Activated B cell treated with CpG ODN at 0.5 μM for 24 hours (primary cell): ENCODE measurements at regions not wholly inside any gene's neighbourhood (a gene's known extent, or its start where the extent isn't known, plus 50 kb on each side); places are given as distances from the start of the nearest gene placed in this dataset.

Experiments used
- ATAC-seq: fragments of 200-7000 bp; cut with Tn5 transposase; one replicate; pipeline ENCODE4 v1.10.0; 2021; ENCODE audit warnings: low read depth, mild to moderate bottlenecking, moderate library complexity
- CTCF ChIA-PET: fragments of 350-600 bp; sonication (Branson Sonifier 250); formaldehyde crosslinking; loops from one replicate; lab custom pipeline; 2021; ENCODE audit warnings: antibody characterized with exemption; lab: Charles Lee
- POLR2A ChIA-PET: fragments of 350-600 bp; sonication (Branson Sonifier 250); formaldehyde crosslinking; loops from one replicate; lab custom pipeline; 2021; ENCODE audit warnings: antibody characterized with exemption; lab: Charles Lee
- DNase-seq: peaks from one replicate; pipeline ENCODE4 v3.0.0; 2022
- H3K27ac Mint-ChIP-seq: one replicate; pipeline ENCODE4 v1.8.0; 2020; ENCODE audit warnings: mixed read lengths
- H3K27me3 Mint-ChIP-seq: one replicate; pipeline ENCODE4 v1.8.0; 2021; ENCODE audit warnings: mixed read lengths
- H3K36me3 Mint-ChIP-seq: one replicate; pipeline ENCODE4 v1.8.0; 2021; ENCODE audit warnings: low read depth, mixed read lengths
- H3K4me1 Mint-ChIP-seq: one replicate; pipeline ENCODE4 v1.8.0; 2021; ENCODE audit warnings: mixed read lengths
- H3K4me3 Mint-ChIP-seq: one replicate; pipeline ENCODE4 v1.8.0; 2020; ENCODE audit warnings: mild to moderate bottlenecking, mixed read lengths
- H3K9me3 Mint-ChIP-seq: one replicate; pipeline ENCODE4 v1.8.0; 2020; ENCODE audit warnings: mixed read lengths
- CTCF ChIP-seq: fragments of 200-600 bp; IDR thresholded peaks from one replicate; pipeline ENCODE4 v1.8.0; 2022; ENCODE audit warnings: antibody characterized with exemption, mild to moderate bottlenecking
- intact Hi-C: fragments of 100-400 bp; cut with micrococcal nuclease; formaldehyde crosslinking; loops from one replicate; pipeline ENCODE4 v1.15.1; 2024

GRCh38 chr16:51040637-51041036 lies 110.4 kb downstream of the SALL1 start:
- no peak for TF ChIP-seq CTCF
- peaks cover 11% of the 10 kb centered on the region for H3K27me3 Mint-ChIP-seq
- ChIA-PET CTCF (no interaction called here), POLR2A (no interaction called here)
- no peaks in the 10 kb centered on the region for H3K4me1 Mint-ChIP-seq
- intact Hi-C loops = no loop called here
- H3K9me3 Mint-ChIP-seq = no peaks in the 10 kb centered on the region
- H3K36me3 Mint-ChIP-seq = no peaks in the 10 kb centered on the region
- DNase-seq (no peak), ATAC-seq (no peak)
- H3K4me3 Mint-ChIP-seq = no peak overlapping the region
- H3K27ac Mint-ChIP-seq = no peak overlapping the region

GRCh38 chr16:51039638-51040331 lies 111.3 kb downstream of the SALL1 start:
- H3K36me3 Mint-ChIP-seq = no peaks in the 10 kb centered on the region
- POLR2A ChIA-PET = no interaction called here
- H3K4me1 Mint-ChIP-seq = no peaks in the 10 kb centered on the region
- intact Hi-C loops = no loop called here
- no peak overlapping the region for H3K4me3 Mint-ChIP-seq
- CTCF ChIA-PET = no interaction called here
- no peaks in the 10 kb centered on the region for H3K9me3 Mint-ChIP-seq
- ATAC-seq (no peak), DNase-seq (no peak)
- H3K27ac Mint-ChIP-seq = no peak overlapping the region
- peaks cover 11% of the 10 kb centered on the region for H3K27me3 Mint-ChIP-seq
- TF ChIP-seq CTCF = no peak

- Mint-ChIP-seq H3K4me1 (peaks cover 5% of the 10 kb centered on the region), H3K27ac (no peak overlapping the region), H3K4me3 (no peak overlapping the region), H3K9me3 (no peaks in the 10 kb centered on the region), H3K36me3 (no peaks in the 10 kb centered on the region), H3K27me3 (peaks cover 11% of the 10 kb centered on the region)
- TF ChIP-seq CTCF = no peak
- no peak for ATAC-seq
- CTCF ChIA-PET = no interaction called here
- POLR2A ChIA-PET = no interaction called here
- DNase-seq = no peak
- intact Hi-C loops = no loop called here
These were observed 115.4 kb downstream of the SALL1 start for GRCh38 chr16:51035711-51036110.

GRCh38 chr16:51035110-51035498 lies 116.0 kb downstream of the SALL1 start:
- no peaks in the 10 kb centered on the region for H3K9me3 Mint-ChIP-seq
- no peak overlapping the region for H3K27ac Mint-ChIP-seq
- TF ChIP-seq CTCF = no peak
- H3K36me3 Mint-ChIP-seq = no peaks in the 10 kb centered on the region
- H3K27me3 Mint-ChIP-seq = peaks cover 11% of the 10 kb centered on the region
- intact Hi-C loops = no loop called here
- ATAC-seq (no peak), DNase-seq (no peak)
- ChIA-PET POLR2A (no interaction called here), CTCF (no interaction called here)
- peaks cover 5% of the 10 kb centered on the region for H3K4me1 Mint-ChIP-seq
- H3K4me3 Mint-ChIP-seq = no peak overlapping the region

- CTCF ChIA-PET = no interaction called here
- POLR2A ChIA-PET = no interaction called here
- H3K27me3 Mint-ChIP-seq = peaks cover 11% of the 10 kb centered on the region
- H3K9me3 Mint-ChIP-seq = no peaks in the 10 kb centered on the region
- peaks cover 5% of the 10 kb centered on the region for H3K4me1 Mint-ChIP-seq
- no peak for TF ChIP-seq CTCF
- H3K4me3 Mint-ChIP-seq = no peak overlapping the region
- no peaks in the 10 kb centered on the region for H3K36me3 Mint-ChIP-seq
- no peak for ATAC-seq
- no peak for DNase-seq
- intact Hi-C loops = no loop called here
- no peak overlapping the region for H3K27ac Mint-ChIP-seq
These were observed 116.5 kb downstream of the SALL1 start for GRCh38 chr16:51034481-51035109.
